ENCODE measurements at regions not wholly inside any gene's neighbourhood (a gene's known extent, or its start where the extent isn't known, plus 50 kb on each side); places are given as distances from the start of the nearest gene placed in this dataset.

GRCh38 chr3:127369356-127369935 is 81.6 kb upstream of the PRR20G start:
- TF ChIP-seq CTCF (IDR thresholded peaks at IDR 0.05; ENCODE audit: low read depth, low read length) (no peak), EZH2phosphoT487 (IDR thresholded peaks at IDR 0.05; ENCODE audit: low read depth) (no peak)
